ENCODE measurements at regions not wholly inside any gene's neighbourhood (a gene's known extent, or its start where the extent isn't known, plus 50 kb on each side); places are given as distances from the start of the nearest gene placed in this dataset.

- no peaks in the 10 kb centered on the region for H3K9me3 ChIP-seq
- WGBS, 2 donors, result 78 to 87% methylated on average over 7 of the region's 7 CpGs
- H3K36me3 ChIP-seq, result no peaks in the 10 kb centered on the region
- H3K4me3 ChIP-seq, result no peak overlapping the region
- ATAC-seq (ENCODE audit: low FRiP score in 2 of 2) (no peak), DNase-seq (no peak)
- TF ChIP-seq POLR2AphosphoS5 (IDR thresholded peaks at IDR 0.05), result no peak
- TF ChIP-seq POLR2A (IDR thresholded peaks at IDR 0.05), result no peak
- TF ChIP-seq, protein P1, sequence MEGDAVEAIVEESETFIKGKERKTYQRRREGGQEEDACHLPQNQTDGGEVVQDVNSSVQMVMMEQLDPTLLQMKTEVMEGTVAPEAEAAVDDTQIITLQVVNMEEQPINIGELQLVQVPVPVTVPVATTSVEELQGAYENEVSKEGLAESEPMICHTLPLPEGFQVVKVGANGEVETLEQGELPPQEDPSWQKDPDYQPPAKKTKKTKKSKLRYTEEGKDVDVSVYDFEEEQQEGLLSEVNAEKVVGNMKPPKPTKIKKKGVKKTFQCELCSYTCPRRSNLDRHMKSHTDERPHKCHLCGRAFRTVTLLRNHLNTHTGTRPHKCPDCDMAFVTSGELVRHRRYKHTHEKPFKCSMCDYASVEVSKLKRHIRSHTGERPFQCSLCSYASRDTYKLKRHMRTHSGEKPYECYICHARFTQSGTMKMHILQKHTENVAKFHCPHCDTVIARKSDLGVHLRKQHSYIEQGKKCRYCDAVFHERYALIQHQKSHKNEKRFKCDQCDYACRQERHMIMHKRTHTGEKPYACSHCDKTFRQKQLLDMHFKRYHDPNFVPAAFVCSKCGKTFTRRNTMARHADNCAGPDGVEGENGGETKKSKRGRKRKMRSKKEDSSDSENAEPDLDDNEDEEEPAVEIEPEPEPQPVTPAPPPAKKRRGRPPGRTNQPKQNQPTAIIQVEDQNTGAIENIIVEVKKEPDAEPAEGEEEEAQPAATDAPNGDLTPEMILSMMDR (IDR thresholded peaks at IDR 0.05), result no peak
- no peak for TF ChIP-seq EP300 (IDR thresholded peaks at IDR 0.05)
- H3K4me1 ChIP-seq, result peaks cover 0 to 23% (median 3%) of the 10 kb centered on the region in 4 donors
- H3K27ac ChIP-seq, result no peak overlapping the region
- H3K27me3 ChIP-seq, result no peaks in the 10 kb centered on the region
Observed at GRCh38 chr10:43903451-43903850, 254.8 kb upstream of the ZNF32 start.

- H3K36me3 ChIP-seq, result no peaks in the 10 kb centered on the region
- no peak overlapping the region for H3K4me3 ChIP-seq
- TF ChIP-seq POLR2A (IDR thresholded peaks at IDR 0.05) (no peak), POLR2AphosphoS5 (IDR thresholded peaks at IDR 0.05) (no peak), EP300 (IDR thresholded peaks at IDR 0.05) (no peak)
- TF ChIP-seq, protein P1 (IDR thresholded peaks at IDR 0.05), result no peak
- ATAC-seq (ENCODE audit: low FRiP score in 2 of 2), result no peak
- no peak overlapping the region for H3K27ac ChIP-seq
- H3K27me3 ChIP-seq, result no peaks in the 10 kb centered on the region
- no peaks in the 10 kb centered on the region for H3K9me3 ChIP-seq
- no peak for DNase-seq
- 81 to 96% methylated on average over 4 of the region's 4 CpGs for WGBS, 2 donors
- peaks cover 0 to 23% (median 3%) of the 10 kb centered on the region in 4 donors for H3K4me1 ChIP-seq
Observed at GRCh38 chr10:43902842-43903241, 254.2 kb upstream of the ZNF32 start.

GRCh38 chr10:43901744-43902504 is 253.2 kb upstream of the ZNF32 start:
- Histone ChIP-seq H3K4me3 (no peak overlapping the region), H3K27ac (no peak overlapping the region), H3K9me3 (no peaks in the 10 kb centered on the region), H3K36me3 (no peaks in the 10 kb centered on the region), H3K4me1 (peaks cover 0 to 23% (median 3%) of the 10 kb centered on the region in 4 donors), H3K27me3 (no peaks in the 10 kb centered on the region)
- no peak for DNase-seq
- WGBS, 2 donors, result 80 to 85% methylated on average over 9 of the region's 9 CpGs
- TF ChIP-seq, protein P1 (IDR thresholded peaks at IDR 0.05), result no peak
- TF ChIP-seq POLR2A (IDR thresholded peaks at IDR 0.05) (no peak), EP300 (IDR thresholded peaks at IDR 0.05) (no peak), POLR2AphosphoS5 (IDR thresholded peaks at IDR 0.05) (no peak)
- ATAC-seq (ENCODE audit: low FRiP score in 2 of 2), result no peak

DNA sequence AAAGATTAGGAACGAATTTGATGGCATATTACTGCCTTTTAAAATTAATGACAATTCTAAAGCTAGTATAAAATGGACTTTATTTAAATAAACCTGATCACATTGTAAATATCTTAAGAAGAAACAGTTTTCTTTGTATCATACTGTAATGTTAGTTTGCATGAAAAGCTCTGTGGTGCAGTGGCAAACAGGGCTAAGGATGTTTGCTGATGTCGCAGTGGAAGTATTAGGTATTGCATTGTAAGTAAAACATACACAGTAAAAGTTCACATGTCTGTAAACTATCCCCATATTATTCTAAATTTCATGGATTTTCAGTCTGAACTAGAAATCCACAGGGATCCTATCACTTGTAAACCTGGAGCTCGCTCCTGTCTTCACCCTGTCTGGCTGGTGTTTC is 252.6 kb upstream of the ZNF32 start:
- no peaks in the 10 kb centered on the region for H3K36me3 ChIP-seq
- ATAC-seq (ENCODE audit: low FRiP score in 2 of 2) (no peak), DNase-seq (no peak)
- 92 to 95% methylated on average over 3 of the region's 3 CpGs for WGBS, 2 donors
- H3K9me3 ChIP-seq, result no peaks in the 10 kb centered on the region
- peaks cover 0 to 18% (median 3%) of the 10 kb centered on the region in 4 donors for H3K4me1 ChIP-seq
- no peak for TF ChIP-seq EP300 (IDR thresholded peaks at IDR 0.05)
- TF ChIP-seq, protein P1 (IDR thresholded peaks at IDR 0.05), result no peak
- TF ChIP-seq POLR2A (IDR thresholded peaks at IDR 0.05), result no peak
- no peak for TF ChIP-seq POLR2AphosphoS5 (IDR thresholded peaks at IDR 0.05)
- no peak overlapping the region for H3K27ac ChIP-seq
- no peak overlapping the region for H3K4me3 ChIP-seq
- H3K27me3 ChIP-seq, result no peaks in the 10 kb centered on the region

DNA sequence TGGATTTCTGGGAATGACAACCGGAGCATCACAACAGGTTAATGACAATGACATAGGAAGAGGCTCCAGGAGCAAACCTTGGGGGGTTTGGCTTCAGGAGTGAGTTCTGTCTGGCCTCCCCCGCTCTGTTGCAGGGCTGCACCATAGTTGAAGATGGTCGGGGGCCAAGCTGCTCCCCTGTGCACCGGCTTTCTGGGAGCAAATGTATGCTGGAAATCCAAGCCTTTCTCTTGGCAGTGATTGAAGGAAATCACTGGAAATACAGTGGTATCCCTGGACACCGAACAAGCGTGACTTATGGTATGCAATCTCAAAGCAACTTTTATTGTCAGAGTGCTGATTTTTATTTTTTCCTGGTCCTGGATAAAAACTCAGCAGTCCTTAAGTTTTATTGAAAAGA is 251.9 kb upstream of the ZNF32 start:
- no peak for DNase-seq
- Histone ChIP-seq H3K27me3 (no peaks in the 10 kb centered on the region), H3K27ac (no peak overlapping the region), H3K4me1 (peaks cover 0 to 11% (median 3%) of the 10 kb centered on the region in 4 donors), H3K4me3 (no peak overlapping the region), H3K36me3 (no peaks in the 10 kb centered on the region), H3K9me3 (no peaks in the 10 kb centered on the region)
- WGBS, 2 donors, result 90% methylated on average over 5 to 6 of the region's 6 CpGs
- ATAC-seq (ENCODE audit: low FRiP score in 2 of 2), result no peak
- TF ChIP-seq POLR2AphosphoS5 (IDR thresholded peaks at IDR 0.05), result no peak
- TF ChIP-seq, protein P1 (IDR thresholded peaks at IDR 0.05), result no peak
- no peak for TF ChIP-seq POLR2A (IDR thresholded peaks at IDR 0.05)
- no peak for TF ChIP-seq EP300 (IDR thresholded peaks at IDR 0.05)
